ENCODE measurements at regions not wholly inside any gene's neighbourhood (a gene's known extent, or its start where the extent isn't known, plus 50 kb on each side); places are given as distances from the start of the nearest gene placed in this dataset.

GRCh38 chr2:195500879-195501278 is 156.1 kb upstream of the SLC39A10 start:
- TF ChIP-seq REST (IDR thresholded peaks at IDR 0.05; ENCODE audit: low read depth): no peak
- TF ChIP-seq YY1 (IDR thresholded peaks at IDR 0.05; ENCODE audit: low read depth): no peak
- TF ChIP-seq MAX (IDR thresholded peaks at IDR 0.05): no peak
- no peak for TF ChIP-seq EP300 (IDR thresholded peaks at IDR 0.05; ENCODE audit: borderline replicate concordance)
- no peak for TF ChIP-seq CEBPB (IDR thresholded peaks at IDR 0.05)
- no peak for TF ChIP-seq CREB1 (IDR thresholded peaks at IDR 0.05; ENCODE audit: low read depth)
- TF ChIP-seq TCF12 (IDR thresholded peaks at IDR 0.05; ENCODE audit: low read depth): no peak
- TF ChIP-seq USF1 (IDR thresholded peaks at IDR 0.05): no peak
- no peak for TF ChIP-seq RAD21 (IDR thresholded peaks at IDR 0.05; ENCODE audit: low read depth)
- no peak for TF ChIP-seq TAF1 (IDR thresholded peaks at IDR 0.05; ENCODE audit: low read depth)
- no peak for TF ChIP-seq FOXM1 (IDR thresholded peaks at IDR 0.05; ENCODE audit: borderline replicate concordance, low read depth)
- TF ChIP-seq NFIC (IDR thresholded peaks at IDR 0.05): no peak
- TF ChIP-seq EGR1 (IDR thresholded peaks at IDR 0.05): no peak
